ENCODE measurements at regions not wholly inside any gene's neighbourhood (a gene's known extent, or its start where the extent isn't known, plus 50 kb on each side); places are given as distances from the start of the nearest gene placed in this dataset.
"Not testable (repeated sequence)": the region's sequence is repeated elsewhere in the genome, so short reads cannot be mapped to it uniquely, and the experiment has no call there.

GRCh38 chr6:113254194-113254593, 603.0 kb upstream of the MARCKS start:
- not testable (repeated sequence) for TF ChIP-seq CTCF (conservative IDR thresholded peaks at IDR 0.05); ZFX (IDR thresholded peaks at IDR 0.05)

Data from C4-2B (cell line).